GM23338 (cell line): ENCODE measurements at regions not wholly inside any gene's neighbourhood (a gene's known extent, or its start where the extent isn't known, plus 50 kb on each side); places are given as distances from the start of the nearest gene placed in this dataset.

Experiments used
- ATAC-seq: fragments of 200-7000 bp; cut with Tn5 transposase; 3 replicates; pipeline ENCODE4 v1.9.1; 2020
- DNase-seq: peaks from one replicate; pipeline ENCODE4 v3.0.0-alpha.2; 2015; ENCODE audit warnings: low spot score
- H2AFZ ChIP-seq: fragments of 200-600 bp; sonication (generic); 2 replicates; pipeline ENCODE4 v1.8.0; 2016; ENCODE audit warnings: antibody characterized with exemption, mild to moderate bottlenecking, moderate library complexity
- H3F3A ChIP-seq: fragments of 200-600 bp; sonication (generic); replicated peaks from 2 replicates; pipeline ENCODE4 v1.8.0; 2017; ENCODE audit warnings: antibody characterized with exemption, mixed run types, low read depth
- H3K27ac ChIP-seq: fragments of 200-600 bp; sonication (generic); 2 replicates; pipeline ENCODE4 v1.6.1; 2016; ENCODE audit warnings: low read depth
- H3K27me3 ChIP-seq: fragments of 200-600 bp; sonication (generic); 2 replicates; pipeline ENCODE4 v1.8.0; 2016; ENCODE audit warnings: mild to moderate bottlenecking, mixed run types, moderate library complexity; ENCODE audit not compliant: insufficient read depth
- H3K36me3 ChIP-seq: fragments of 200-600 bp; sonication (generic); 2 replicates; pipeline ENCODE4 v1.8.0; 2016; ENCODE audit warnings: mild to moderate bottlenecking; ENCODE audit not compliant: insufficient read depth
- H3K4me1 ChIP-seq: fragments of 200-600 bp; sonication (generic); 2 replicates; pipeline ENCODE4 v1.8.0; 2016; ENCODE audit warnings: mild to moderate bottlenecking, moderate library complexity; ENCODE audit not compliant: insufficient read depth
- H3K4me2 ChIP-seq: fragments of 200-600 bp; sonication (generic); 2 replicates; pipeline ENCODE4 v1.7.1; 2017; ENCODE audit warnings: mixed run types
- H3K4me3 ChIP-seq: fragments of 200-600 bp; sonication (generic); 2 replicates; pipeline ENCODE4 v1.6.1; 2016; ENCODE audit warnings: mixed run types
- H3K79me2 ChIP-seq: fragments of 200-600 bp; sonication (generic); replicated peaks from 2 replicates; pipeline ENCODE4 v1.8.0; 2017; ENCODE audit warnings: mild to moderate bottlenecking; ENCODE audit not compliant: insufficient read depth
- H3K9me2 ChIP-seq: fragments of 200-600 bp; sonication (generic); 2 replicates; pipeline ENCODE4 v1.8.0; 2017; ENCODE audit not compliant: insufficient read depth
- H4K20me1 ChIP-seq: fragments of 200-600 bp; sonication (generic); replicated peaks from 2 replicates; pipeline ENCODE4 v1.8.0; 2017; ENCODE audit warnings: mild to moderate bottlenecking; ENCODE audit not compliant: insufficient read depth
- H3K27ac Mint-ChIP-seq: 2 replicates; pipeline ENCODE4 v1.8.0; 2020; ENCODE audit warnings: inconsistent platforms, mild to moderate bottlenecking, moderate library complexity, mixed read lengths
- H3K27me3 Mint-ChIP-seq: 3 replicates; pipeline ENCODE4 v1.8.0; 2022; ENCODE audit warnings: low read depth, mild to moderate bottlenecking, moderate library complexity, mixed read lengths, inconsistent platforms; ENCODE audit not compliant: insufficient read depth, poor library complexity
- H3K36me3 Mint-ChIP-seq: 3 replicates; pipeline ENCODE4 v1.8.0; 2021; ENCODE audit warnings: low read depth, mild to moderate bottlenecking, inconsistent platforms, moderate library complexity, mixed read lengths
- H3K4me1 Mint-ChIP-seq: 3 replicates; pipeline ENCODE4 v1.8.0; 2020; ENCODE audit warnings: mild to moderate bottlenecking, inconsistent platforms, mixed read lengths
- H3K4me3 Mint-ChIP-seq: 3 replicates; pipeline ENCODE4 v1.8.0; 2021; ENCODE audit warnings: moderate library complexity, mild to moderate bottlenecking, inconsistent platforms, mixed read lengths
- H3K9me3 Mint-ChIP-seq: 3 replicates; pipeline ENCODE4 v1.8.0; 2020; ENCODE audit warnings: moderate library complexity, mild to moderate bottlenecking, inconsistent platforms, mixed read lengths
- CREB1 ChIP-seq: fragments of 250-450 bp; sonication (Bioruptor Pico); IDR thresholded peaks from 2 replicates; pipeline ENCODE4 v1.5.0; 2020; ENCODE audit warnings: low read depth, mild to moderate bottlenecking, moderate library complexity
- JUNB ChIP-seq: IDR thresholded peaks from one replicate; pipeline ENCODE4 v1.6.1; 2016; ENCODE audit warnings: antibody characterized with exemption; ENCODE audit not compliant: unreplicated experiment
- POLR2AphosphoS5 ChIP-seq: IDR thresholded peaks from 2 replicates; pipeline ENCODE4 v1.6.1; 2016; ENCODE audit warnings: antibody characterized with exemption, low read depth
- STAT1 ChIP-seq: IDR thresholded peaks from one replicate; pipeline ENCODE4 v1.6.1; 2016; ENCODE audit warnings: antibody characterized with exemption; ENCODE audit not compliant: unreplicated experiment
- ZNF331 ChIP-seq: fragments of 250-450 bp; sonication (Bioruptor Pico); IDR thresholded peaks from 2 replicates; pipeline ENCODE4 v1.5.0; 2020; ENCODE audit warnings: low read depth, mild to moderate bottlenecking, moderate library complexity
- TF ChIP-seq, protein P1 (sequence below): IDR thresholded peaks from 2 replicates; pipeline ENCODE4 v1.6.1; 2016; ENCODE audit warnings: antibody characterized with exemption
- TF ChIP-seq, protein P2 (sequence below), 2 experiments: fragments of 200-600 bp in 1 of 2; sonication (generic) in 1 of 2; conservative IDR thresholded peaks; 2 replicates each; pipeline versions ENCODE4 v1.5.1 to v1.6.1; 2016 to 2017; ENCODE audit warnings: antibody characterized with exemption in 2 of 2, low read depth in 2 of 2, mild to moderate bottlenecking in 2 of 2, moderate library complexity in 1 of 2
- TF ChIP-seq, protein P3 (sequence below): fragments of 250-450 bp; sonication (Bioruptor Pico); IDR thresholded peaks from 2 replicates; pipeline ENCODE4 v1.5.0; 2020; ENCODE audit warnings: mild to moderate bottlenecking, moderate library complexity
- TF ChIP-seq, protein P4 (sequence below): IDR thresholded peaks from one replicate; pipeline ENCODE4 v1.6.1; 2018; ENCODE audit warnings: antibody characterized with exemption; ENCODE audit not compliant: unreplicated experiment

DNA sequence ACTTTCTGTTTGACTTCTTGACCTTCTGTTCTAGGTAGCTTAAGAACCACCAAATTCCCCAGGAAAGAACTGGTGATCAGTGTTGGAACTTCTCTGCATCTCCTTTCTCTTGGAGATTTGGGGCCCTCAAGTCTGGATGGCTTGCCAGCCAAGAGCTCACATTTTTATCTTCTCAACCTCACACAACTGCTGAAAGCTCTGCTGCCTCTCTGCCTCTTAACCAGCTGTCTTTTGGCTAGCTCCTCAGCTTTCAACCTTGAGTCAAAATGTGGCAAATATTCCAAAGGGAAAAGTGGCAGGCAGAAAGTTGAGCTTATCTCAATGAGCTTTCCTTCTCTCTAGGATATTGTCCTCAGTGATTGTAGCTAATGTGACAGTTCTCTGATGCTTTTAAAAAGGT lies 89.2 kb upstream of the CCDC190 start:
- Histone ChIP-seq H3K4me2 (no peak overlapping the region), H3K4me3 (no peak overlapping the region), H3K9me2 (no peaks in the 10 kb centered on the region), H3K79me2 (no peaks in the 10 kb centered on the region), H3F3A (no peaks in the 10 kb centered on the region), H4K20me1 (no peaks in the 10 kb centered on the region), H3K27me3 (no peaks in the 10 kb centered on the region), H3K4me1 (peaks cover 6% of the 10 kb centered on the region; the same call in 1 of the 2 replicates), H2AFZ (no peak overlapping the region), H3K27ac (no peak overlapping the region), H3K36me3 (no peaks in the 10 kb centered on the region)
- Mint-ChIP-seq H3K4me1 (no peaks in the 10 kb centered on the region), H3K9me3 (no peaks in the 10 kb centered on the region), H3K36me3 (no peaks in the 10 kb centered on the region), H3K27me3 (no peaks in the 10 kb centered on the region), H3K27ac (no peak overlapping the region; the same call in 1 of the 2 replicates), H3K4me3 (no peak overlapping the region)
- TF ChIP-seq, protein P1, sequence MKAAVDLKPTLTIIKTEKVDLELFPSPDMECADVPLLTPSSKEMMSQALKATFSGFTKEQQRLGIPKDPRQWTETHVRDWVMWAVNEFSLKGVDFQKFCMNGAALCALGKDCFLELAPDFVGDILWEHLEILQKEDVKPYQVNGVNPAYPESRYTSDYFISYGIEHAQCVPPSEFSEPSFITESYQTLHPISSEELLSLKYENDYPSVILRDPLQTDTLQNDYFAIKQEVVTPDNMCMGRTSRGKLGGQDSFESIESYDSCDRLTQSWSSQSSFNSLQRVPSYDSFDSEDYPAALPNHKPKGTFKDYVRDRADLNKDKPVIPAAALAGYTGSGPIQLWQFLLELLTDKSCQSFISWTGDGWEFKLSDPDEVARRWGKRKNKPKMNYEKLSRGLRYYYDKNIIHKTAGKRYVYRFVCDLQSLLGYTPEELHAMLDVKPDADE: no peak
- TF ChIP-seq, protein P2, sequence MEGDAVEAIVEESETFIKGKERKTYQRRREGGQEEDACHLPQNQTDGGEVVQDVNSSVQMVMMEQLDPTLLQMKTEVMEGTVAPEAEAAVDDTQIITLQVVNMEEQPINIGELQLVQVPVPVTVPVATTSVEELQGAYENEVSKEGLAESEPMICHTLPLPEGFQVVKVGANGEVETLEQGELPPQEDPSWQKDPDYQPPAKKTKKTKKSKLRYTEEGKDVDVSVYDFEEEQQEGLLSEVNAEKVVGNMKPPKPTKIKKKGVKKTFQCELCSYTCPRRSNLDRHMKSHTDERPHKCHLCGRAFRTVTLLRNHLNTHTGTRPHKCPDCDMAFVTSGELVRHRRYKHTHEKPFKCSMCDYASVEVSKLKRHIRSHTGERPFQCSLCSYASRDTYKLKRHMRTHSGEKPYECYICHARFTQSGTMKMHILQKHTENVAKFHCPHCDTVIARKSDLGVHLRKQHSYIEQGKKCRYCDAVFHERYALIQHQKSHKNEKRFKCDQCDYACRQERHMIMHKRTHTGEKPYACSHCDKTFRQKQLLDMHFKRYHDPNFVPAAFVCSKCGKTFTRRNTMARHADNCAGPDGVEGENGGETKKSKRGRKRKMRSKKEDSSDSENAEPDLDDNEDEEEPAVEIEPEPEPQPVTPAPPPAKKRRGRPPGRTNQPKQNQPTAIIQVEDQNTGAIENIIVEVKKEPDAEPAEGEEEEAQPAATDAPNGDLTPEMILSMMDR (conservative IDR thresholded peaks at IDR 0.05; ENCODE audit: low read depth in 2 of 2): no peak
- TF ChIP-seq ZNF331 (CRISPR knock-in tag) (no peak), CREB1 (CRISPR knock-in tag) (no peak), STAT1 (no peak), JUNB (no peak), POLR2AphosphoS5 (no peak)
- TF ChIP-seq, protein P3, sequence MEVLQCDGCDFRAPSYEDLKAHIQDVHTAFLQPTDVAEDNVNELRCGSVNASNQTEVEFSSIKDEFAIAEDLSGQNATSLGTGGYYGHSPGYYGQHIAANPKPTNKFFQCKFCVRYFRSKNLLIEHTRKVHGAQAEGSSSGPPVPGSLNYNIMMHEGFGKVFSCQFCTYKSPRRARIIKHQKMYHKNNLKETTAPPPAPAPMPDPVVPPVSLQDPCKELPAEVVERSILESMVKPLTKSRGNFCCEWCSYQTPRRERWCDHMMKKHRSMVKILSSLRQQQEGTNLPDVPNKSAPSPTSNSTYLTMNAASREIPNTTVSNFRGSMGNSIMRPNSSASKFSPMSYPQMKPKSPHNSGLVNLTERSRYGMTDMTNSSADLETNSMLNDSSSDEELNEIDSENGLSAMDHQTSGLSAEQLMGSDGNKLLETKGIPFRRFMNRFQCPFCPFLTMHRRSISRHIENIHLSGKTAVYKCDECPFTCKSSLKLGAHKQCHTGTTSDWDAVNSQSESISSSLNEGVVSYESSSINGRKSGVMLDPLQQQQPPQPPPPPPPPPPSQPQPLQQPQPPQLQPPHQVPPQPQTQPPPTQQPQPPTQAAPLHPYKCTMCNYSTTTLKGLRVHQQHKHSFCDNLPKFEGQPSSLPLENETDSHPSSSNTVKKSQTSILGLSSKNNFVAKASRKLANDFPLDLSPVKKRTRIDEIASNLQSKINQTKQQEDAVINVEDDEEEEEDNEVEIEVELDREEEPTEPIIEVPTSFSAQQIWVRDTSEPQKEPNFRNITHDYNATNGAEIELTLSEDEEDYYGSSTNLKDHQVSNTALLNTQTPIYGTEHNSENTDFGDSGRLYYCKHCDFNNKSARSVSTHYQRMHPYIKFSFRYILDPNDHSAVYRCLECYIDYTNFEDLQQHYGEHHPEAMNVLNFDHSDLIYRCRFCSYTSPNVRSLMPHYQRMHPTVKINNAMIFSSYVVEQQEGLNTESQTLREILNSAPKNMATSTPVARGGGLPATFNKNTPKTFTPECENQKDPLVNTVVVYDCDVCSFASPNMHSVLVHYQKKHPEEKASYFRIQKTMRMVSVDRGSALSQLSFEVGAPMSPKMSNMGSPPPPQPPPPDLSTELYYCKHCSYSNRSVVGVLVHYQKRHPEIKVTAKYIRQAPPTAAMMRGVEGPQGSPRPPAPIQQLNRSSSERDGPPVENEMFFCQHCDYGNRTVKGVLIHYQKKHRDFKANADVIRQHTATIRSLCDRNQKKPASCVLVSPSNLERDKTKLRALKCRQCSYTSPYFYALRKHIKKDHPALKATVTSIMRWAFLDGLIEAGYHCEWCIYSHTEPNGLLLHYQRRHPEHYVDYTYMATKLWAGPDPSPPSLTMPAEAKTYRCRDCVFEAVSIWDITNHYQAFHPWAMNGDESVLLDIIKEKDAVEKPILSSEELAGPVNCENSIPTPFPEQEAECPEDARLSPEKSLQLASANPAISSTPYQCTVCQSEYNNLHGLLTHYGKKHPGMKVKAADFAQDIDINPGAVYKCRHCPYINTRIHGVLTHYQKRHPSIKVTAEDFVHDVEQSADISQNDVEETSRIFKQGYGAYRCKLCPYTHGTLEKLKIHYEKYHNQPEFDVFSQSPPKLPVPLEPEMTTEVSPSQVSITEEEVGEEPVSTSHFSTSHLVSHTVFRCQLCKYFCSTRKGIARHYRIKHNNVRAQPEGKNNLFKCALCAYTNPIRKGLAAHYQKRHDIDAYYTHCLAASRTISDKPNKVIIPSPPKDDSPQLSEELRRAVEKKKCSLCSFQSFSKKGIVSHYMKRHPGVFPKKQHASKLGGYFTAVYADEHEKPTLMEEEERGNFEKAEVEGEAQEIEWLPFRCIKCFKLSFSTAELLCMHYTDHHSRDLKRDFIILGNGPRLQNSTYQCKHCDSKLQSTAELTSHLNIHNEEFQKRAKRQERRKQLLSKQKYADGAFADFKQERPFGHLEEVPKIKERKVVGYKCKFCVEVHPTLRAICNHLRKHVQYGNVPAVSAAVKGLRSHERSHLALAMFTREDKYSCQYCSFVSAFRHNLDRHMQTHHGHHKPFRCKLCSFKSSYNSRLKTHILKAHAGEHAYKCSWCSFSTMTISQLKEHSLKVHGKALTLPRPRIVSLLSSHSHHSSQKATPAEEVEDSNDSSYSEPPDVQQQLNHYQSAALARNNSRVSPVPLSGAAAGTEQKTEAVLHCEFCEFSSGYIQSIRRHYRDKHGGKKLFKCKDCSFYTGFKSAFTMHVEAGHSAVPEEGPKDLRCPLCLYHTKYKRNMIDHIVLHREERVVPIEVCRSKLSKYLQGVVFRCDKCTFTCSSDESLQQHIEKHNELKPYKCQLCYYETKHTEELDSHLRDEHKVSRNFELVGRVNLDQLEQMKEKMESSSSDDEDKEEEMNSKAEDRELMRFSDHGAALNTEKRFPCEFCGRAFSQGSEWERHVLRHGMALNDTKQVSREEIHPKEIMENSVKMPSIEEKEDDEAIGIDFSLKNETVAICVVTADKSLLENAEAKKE: no peak
- TF ChIP-seq, protein P4, sequence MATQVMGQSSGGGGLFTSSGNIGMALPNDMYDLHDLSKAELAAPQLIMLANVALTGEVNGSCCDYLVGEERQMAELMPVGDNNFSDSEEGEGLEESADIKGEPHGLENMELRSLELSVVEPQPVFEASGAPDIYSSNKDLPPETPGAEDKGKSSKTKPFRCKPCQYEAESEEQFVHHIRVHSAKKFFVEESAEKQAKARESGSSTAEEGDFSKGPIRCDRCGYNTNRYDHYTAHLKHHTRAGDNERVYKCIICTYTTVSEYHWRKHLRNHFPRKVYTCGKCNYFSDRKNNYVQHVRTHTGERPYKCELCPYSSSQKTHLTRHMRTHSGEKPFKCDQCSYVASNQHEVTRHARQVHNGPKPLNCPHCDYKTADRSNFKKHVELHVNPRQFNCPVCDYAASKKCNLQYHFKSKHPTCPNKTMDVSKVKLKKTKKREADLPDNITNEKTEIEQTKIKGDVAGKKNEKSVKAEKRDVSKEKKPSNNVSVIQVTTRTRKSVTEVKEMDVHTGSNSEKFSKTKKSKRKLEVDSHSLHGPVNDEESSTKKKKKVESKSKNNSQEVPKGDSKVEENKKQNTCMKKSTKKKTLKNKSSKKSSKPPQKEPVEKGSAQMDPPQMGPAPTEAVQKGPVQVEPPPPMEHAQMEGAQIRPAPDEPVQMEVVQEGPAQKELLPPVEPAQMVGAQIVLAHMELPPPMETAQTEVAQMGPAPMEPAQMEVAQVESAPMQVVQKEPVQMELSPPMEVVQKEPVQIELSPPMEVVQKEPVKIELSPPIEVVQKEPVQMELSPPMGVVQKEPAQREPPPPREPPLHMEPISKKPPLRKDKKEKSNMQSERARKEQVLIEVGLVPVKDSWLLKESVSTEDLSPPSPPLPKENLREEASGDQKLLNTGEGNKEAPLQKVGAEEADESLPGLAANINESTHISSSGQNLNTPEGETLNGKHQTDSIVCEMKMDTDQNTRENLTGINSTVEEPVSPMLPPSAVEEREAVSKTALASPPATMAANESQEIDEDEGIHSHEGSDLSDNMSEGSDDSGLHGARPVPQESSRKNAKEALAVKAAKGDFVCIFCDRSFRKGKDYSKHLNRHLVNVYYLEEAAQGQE: no peak
- DNase-seq: no peak
- ATAC-seq: no peak
